PC-9 (cell line): ENCODE measurements at regions not wholly inside any gene's neighbourhood (a gene's known extent, or its start where the extent isn't known, plus 50 kb on each side); places are given as distances from the start of the nearest gene placed in this dataset.

Source experiments
- BruUV-seq: library from RNA; stranded (reverse); fragments of 400-500 nt; replicated peaks from 2 replicates; lab custom pipeline; 2021; lab: Mats Ljungman, UMichigan
- CTCF ChIA-PET: fragments of 300-600 bp; sonication (Branson Sonifier 250); formaldehyde crosslinking; loops from one replicate; lab custom pipeline; 2022; ENCODE audit warnings: antibody characterized with exemption; lab: Charles Lee
- POLR2A ChIA-PET: fragments of 300-600 bp; sonication (Branson Sonifier 250); formaldehyde crosslinking; loops from one replicate; lab custom pipeline; 2022; ENCODE audit warnings: antibody characterized with exemption; ENCODE audit not compliant: unreplicated experiment; lab: Charles Lee
- DNase-seq, 2 experiments: peaks; one replicate each; pipeline versions ENCODE4 v3.0.0 to v3.0.0-alpha.2; 2015 to 2022; ENCODE audit warnings: mixed read lengths in 1 of 2
- H2AFZ ChIP-seq: fragments of 200-600 bp; sonication (generic); 2 replicates; pipeline ENCODE4 v1.8.1; 2017; ENCODE audit warnings: antibody characterized with exemption
- H3F3A ChIP-seq: fragments of 200-600 bp; sonication (generic); 2 replicates; pipeline ENCODE4 v1.8.1; 2017; ENCODE audit warnings: antibody characterized with exemption, mild to moderate bottlenecking, low read depth; ENCODE audit not compliant: insufficient read depth
- H3K27ac ChIP-seq: fragments of 200-600 bp; sonication (generic); 2 replicates; pipeline ENCODE4 v1.6.1; 2016; ENCODE audit warnings: mixed run types
- H3K27me3 ChIP-seq: fragments of 200-600 bp; sonication (generic); 2 replicates; pipeline ENCODE4 v1.6.1; 2016; ENCODE audit warnings: low read depth, mixed run types; ENCODE audit not compliant: insufficient read depth
- H3K36me3 ChIP-seq: fragments of 200-600 bp; sonication (generic); 2 replicates; pipeline ENCODE4 v1.6.1; 2016; ENCODE audit warnings: low read depth, mixed run types
- H3K4me1 ChIP-seq: fragments of 200-600 bp; sonication (generic); replicated peaks from 2 replicates; pipeline ENCODE4 v1.6.1; 2016; ENCODE audit warnings: mixed run types; ENCODE audit not compliant: insufficient read depth
- H3K4me2 ChIP-seq: fragments of 200-600 bp; sonication (generic); 2 replicates; pipeline ENCODE4 v1.6.1; 2017; ENCODE audit warnings: mixed run types
- H3K4me3 ChIP-seq: fragments of 200-600 bp; sonication (generic); 2 replicates; pipeline ENCODE4 v1.6.1; 2016; ENCODE audit warnings: mixed run types
- H3K79me2 ChIP-seq: fragments of 200-600 bp; sonication (generic); 2 replicates; pipeline ENCODE4 v1.6.1; 2017; ENCODE audit warnings: low read depth, mixed run types
- H3K9me2 ChIP-seq: fragments of 200-600 bp; sonication (generic); 2 replicates; pipeline ENCODE4 v1.8.1; 2017; ENCODE audit warnings: mild to moderate bottlenecking; ENCODE audit not compliant: insufficient read depth
- H3K9me3 ChIP-seq: fragments of 200-600 bp; sonication (generic); 2 replicates; pipeline ENCODE4 v1.8.1; 2016; ENCODE audit warnings: low read depth; ENCODE audit not compliant: insufficient read depth
- H4K20me1 ChIP-seq: fragments of 200-600 bp; sonication (generic); 2 replicates; pipeline ENCODE4 v1.8.1; 2017; ENCODE audit not compliant: insufficient read depth
- CTCF ChIP-seq: fragments of 200-600 bp; sonication (generic); conservative IDR thresholded peaks from 2 replicates; pipeline ENCODE4 v1.6.1; 2017; ENCODE audit warnings: mixed run types, antibody characterized with exemption, mild to moderate bottlenecking, moderate library complexity
- EZH2 ChIP-seq: fragments of 200-600 bp; sonication (generic); IDR thresholded peaks from 2 replicates; pipeline ENCODE4 v1.8.0; 2017; ENCODE audit warnings: antibody characterized with exemption, low read depth
- intact Hi-C: fragments of 100-400 bp; cut with micrococcal nuclease; formaldehyde crosslinking; loops from one replicate; pipeline ENCODE4 v1.10.0; 2022; ENCODE audit not compliant: unreplicated experiment

- H3K27ac ChIP-seq, result no peak overlapping the region
- BruUV-seq, result no TSS peak
- H3K9me3 ChIP-seq, result no peaks in the 10 kb centered on the region
- CTCF ChIA-PET, result no interaction called here
- no peak overlapping the region for H2AFZ ChIP-seq
- intact Hi-C loops, result no loop called here
- H3K9me2 ChIP-seq, result no peaks in the 10 kb centered on the region
- POLR2A ChIA-PET, result no interaction called here
- TF ChIP-seq EZH2, result no peak
- no peak for TF ChIP-seq CTCF
- no peak for DNase-seq
- no peaks in the 10 kb centered on the region for H3F3A ChIP-seq
- no peak overlapping the region for H3K4me3 ChIP-seq
- no peaks in the 10 kb centered on the region for H3K36me3 ChIP-seq
- no peak overlapping the region for H3K4me2 ChIP-seq
- no peaks in the 10 kb centered on the region for H3K79me2 ChIP-seq
- peaks cover 5% of the 10 kb centered on the region; the same call in 1 of the 2 replicates for H3K27me3 ChIP-seq
- no peaks in the 10 kb centered on the region for H4K20me1 ChIP-seq
- H3K4me1 ChIP-seq, result no peaks in the 10 kb centered on the region
These were observed 252.3 kb upstream of the SESN3 start for GRCh38 chr11:95483339-95483738.

- H3K4me2 ChIP-seq, result no peak overlapping the region
- intact Hi-C loops, result no loop called here
- BruUV-seq, result no TSS peak
- no peaks in the 10 kb centered on the region for H3K27me3 ChIP-seq
- CTCF ChIA-PET, result no interaction called here
- POLR2A ChIA-PET, result no interaction called here
- H3K79me2 ChIP-seq, result no peaks in the 10 kb centered on the region
- no peak for DNase-seq
- TF ChIP-seq EZH2 (no peak), CTCF (no peak)
- H3F3A ChIP-seq, result no peaks in the 10 kb centered on the region
- H2AFZ ChIP-seq, result no peak overlapping the region
- no peaks in the 10 kb centered on the region for H3K9me2 ChIP-seq
- H3K9me3 ChIP-seq, result no peaks in the 10 kb centered on the region
- H3K4me3 ChIP-seq, result no peak overlapping the region
- no peak overlapping the region for H3K27ac ChIP-seq
- no peaks in the 10 kb centered on the region for H3K4me1 ChIP-seq
- 0 out of 2 replicates have a peak, but pooled peaks cover 2% of the 10 kb centered on the region for H4K20me1 ChIP-seq
- no peaks in the 10 kb centered on the region for H3K36me3 ChIP-seq
These were observed 247.0 kb upstream of the SESN3 start for GRCh38 chr11:95478003-95478402.

- BruUV-seq, result no TSS peak
- Histone ChIP-seq H3K4me2 (no peak overlapping the region), H3K9me3 (no peaks in the 10 kb centered on the region), H3K79me2 (no peaks in the 10 kb centered on the region), H3K4me1 (no peaks in the 10 kb centered on the region), H3F3A (no peaks in the 10 kb centered on the region), H3K9me2 (no peaks in the 10 kb centered on the region), H3K27ac (no peak overlapping the region), H3K27me3 (no peaks in the 10 kb centered on the region), H3K4me3 (no peak overlapping the region), H2AFZ (no peak overlapping the region), H4K20me1 (no peaks in the 10 kb centered on the region), H3K36me3 (no peaks in the 10 kb centered on the region)
- ChIA-PET CTCF (no interaction called here), POLR2A (no interaction called here)
- TF ChIP-seq CTCF, result no peak
- no peak for TF ChIP-seq EZH2
- DNase-seq, result no peak
- intact Hi-C loops, result no loop called here
These were observed 238.3 kb upstream of the SESN3 start for GRCh38 chr11:95469258-95469657.
